OCI-LY1 (cell line): ENCODE measurements at regions not wholly inside any gene's neighbourhood (a gene's known extent, or its start where the extent isn't known, plus 50 kb on each side); places are given as distances from the start of the nearest gene placed in this dataset.

Experiments
- CTCF ChIP-seq: fragments of 200-600 bp; sonication (generic), shearing (Covaris generic); IDR thresholded peaks from 2 replicates; pipeline ENCODE4 v1.5.1; 2017; ENCODE audit warnings: mild to moderate bottlenecking, antibody characterized with exemption, low read length, moderate library complexity, mixed read lengths
- EZH2 ChIP-seq: fragments of 200-600 bp; sonication (generic), shearing (Covaris generic); IDR thresholded peaks from 2 replicates; pipeline ENCODE4 v1.8.0; 2017; ENCODE audit warnings: borderline replicate concordance, mixed run types, mild to moderate bottlenecking, antibody characterized with exemption, low read length, moderate library complexity, mixed read lengths

DNA sequence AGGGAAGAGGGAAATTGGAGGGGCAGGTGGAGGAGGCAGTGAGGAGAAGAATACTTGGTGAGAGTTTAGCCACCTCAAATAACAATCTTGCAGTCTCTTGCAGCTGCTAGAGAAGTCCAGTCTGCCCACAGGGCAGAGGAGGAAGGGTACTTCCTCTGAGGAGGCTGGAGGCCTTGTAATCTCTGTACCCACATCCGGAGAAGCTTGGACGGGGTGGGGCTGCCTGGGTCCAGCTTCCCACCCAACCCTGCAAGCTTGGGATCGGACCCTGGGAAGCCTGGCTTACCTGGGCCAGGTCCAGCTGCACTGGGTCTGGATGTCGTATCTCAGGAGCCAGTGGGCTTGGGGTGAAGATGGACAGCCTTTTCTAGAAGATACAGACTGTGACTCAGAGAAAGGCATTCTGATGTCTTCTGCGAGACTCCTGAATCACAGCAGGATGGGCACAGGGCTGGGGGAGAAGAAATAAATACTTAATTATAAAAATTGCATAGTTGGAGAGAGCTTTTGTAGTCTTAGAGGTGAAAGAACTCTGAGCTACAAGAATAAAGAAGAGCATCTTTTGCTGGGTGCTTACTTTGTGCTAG is 111.8 kb upstream of the JUN start:
- TF ChIP-seq CTCF (no peak), EZH2 (no peak)
